GM12878 (cell line): ENCODE measurements at regions not wholly inside any gene's neighbourhood (a gene's known extent, or its start where the extent isn't known, plus 50 kb on each side); places are given as distances from the start of the nearest gene placed in this dataset.

Source experiments
- ATAC-seq: fragments of 200-7000 bp; cut with Tn5 transposase; 3 replicates; pipeline ENCODE4 v1.9.1; 2020; ENCODE audit warnings: mild to moderate bottlenecking, moderate library complexity
- BruUV-seq: library from RNA; stranded (reverse); fragments of 400-500 nt; replicated peaks from 2 replicates; lab custom pipeline; 2021; lab: Mats Ljungman, UMichigan
- CTCF ChIA-PET: fragments of 300-600 bp; sonication (Branson Sonifier 250); formaldehyde crosslinking; extraction: SDS; loops from one replicate; lab custom pipeline; 2021; ENCODE audit warnings: inconsistent platforms; lab: Yijun Ruan, JAX
- POLR2A ChIA-PET: fragments of 350-600 bp; formaldehyde crosslinking; extraction: SDS; loops from one replicate; lab custom pipeline; 2021; ENCODE audit warnings: inconsistent platforms; lab: Charles Lee
- RAD21 ChIA-PET: fragments of 300-600 bp; sonication (Branson Sonifier 250); formaldehyde crosslinking; loops from one replicate; lab custom pipeline; 2023; ENCODE audit warnings: antibody characterized with exemption; ENCODE audit not compliant: unreplicated experiment; lab: Charles Lee
- SMC1A ChIA-PET: fragments of 300-600 bp; sonication (Branson Sonifier 250); formaldehyde crosslinking; loops from one replicate; lab custom pipeline; 2023; ENCODE audit not compliant: unreplicated experiment, uncharacterized antibody; lab: Charles Lee
- DNase-seq: peaks from one replicate; pipeline ENCODE4 v3.0.0-alpha.2; 2011; ENCODE audit warnings: low read depth, low spot score
- FAIRE-seq: peaks from 3 replicates; lab custom pipeline; 2011; peaks lifted over from hg19 to GRCh38; lab: Jason Lieb, UNC
- H2AFZ ChIP-seq: 2 replicates; pipeline ENCODE4 v1.6.0; 2011; ENCODE audit warnings: low read depth, low read length, control low read depth; ENCODE audit not compliant: control insufficient read depth
- H3K27ac ChIP-seq: 2 replicates; pipeline ENCODE4 v1.5.1; 2011; ENCODE audit warnings: control low read depth; ENCODE audit not compliant: control insufficient read depth, insufficient read depth
- H3K27me3 ChIP-seq, 2 experiments: replicated peaks in 1 of 2; 2 replicates each; pipeline versions ENCODE4 v1.6.0 to v1.6.1; 2011; ENCODE audit warnings: low read length in 1 of 2; ENCODE audit not compliant: control insufficient read depth in 2 of 2, insufficient read depth in 2 of 2
- H3K36me3 ChIP-seq, 2 experiments: 2 replicates each; pipeline ENCODE4 v1.5.1; 2011; ENCODE audit warnings: low read length in 1 of 2; ENCODE audit not compliant: control insufficient read depth in 2 of 2, insufficient read depth in 2 of 2
- H3K4me1 ChIP-seq: 2 replicates; pipeline ENCODE4 v1.6.1; 2011; ENCODE audit warnings: mild to moderate bottlenecking, low read length, moderate library complexity, mixed read lengths; ENCODE audit not compliant: control insufficient read depth, insufficient read depth
- H3K4me2 ChIP-seq: 2 replicates; pipeline ENCODE4 v1.6.0; 2011; ENCODE audit warnings: control low read depth; ENCODE audit not compliant: control insufficient read depth, insufficient read depth
- H3K4me3 ChIP-seq: fragments of 200-600 bp; sonication (generic); 2 replicates; pipeline ENCODE4 v1.5.1; 2016
- H3K79me2 ChIP-seq: 2 replicates; pipeline ENCODE4 v1.6.0; 2011; ENCODE audit warnings: low read length; ENCODE audit not compliant: control insufficient read depth, insufficient read depth
- H3K9ac ChIP-seq: 2 replicates; pipeline ENCODE4 v1.8.0; 2011; ENCODE audit warnings: low read length, control low read depth, mixed read lengths; ENCODE audit not compliant: control insufficient read depth, insufficient read depth
- H3K9me3 ChIP-seq: replicated peaks from 3 replicates; pipeline ENCODE4 v1.5.1; 2011; ENCODE audit warnings: mild to moderate bottlenecking, low read length; ENCODE audit not compliant: control insufficient read depth, insufficient read depth
- H4K20me1 ChIP-seq: 2 replicates; pipeline ENCODE4 v1.6.0; 2011; ENCODE audit not compliant: control insufficient read depth, insufficient read depth
- KLF5 ChIP-seq: fragments of 450-650 bp; IDR thresholded peaks from 2 replicates; pipeline ENCODE4 v1.6.1; 2014; ENCODE audit warnings: mild to moderate bottlenecking; ENCODE audit not compliant: partially characterized antibody
- RBBP5 ChIP-seq: fragments of 200-600 bp; sonication (generic); conservative IDR thresholded peaks from 2 replicates; pipeline ENCODE4 v1.6.1; 2016
- SMAD5 ChIP-seq: IDR thresholded peaks from 2 replicates; pipeline ENCODE4 v1.6.1; 2016; ENCODE audit warnings: antibody characterized with exemption, low read depth
- YBX1 ChIP-seq: fragments of 450-650 bp; IDR thresholded peaks from 2 replicates; pipeline ENCODE4 v1.6.1; 2016; ENCODE audit warnings: antibody characterized with exemption
- ZBTB11 ChIP-seq: fragments of 450-650 bp; formaldehyde crosslinking; IDR thresholded peaks from 2 replicates; pipeline ENCODE4 v1.5.0; 2022; ENCODE audit warnings: mild to moderate bottlenecking, missing genetic modification characterization
- ZNF207 ChIP-seq: fragments of 450-650 bp; IDR thresholded peaks from 2 replicates; pipeline ENCODE4 v1.6.1; 2014; ENCODE audit warnings: antibody characterized with exemption, mild to moderate bottlenecking, borderline replicate concordance
- ZNF622 ChIP-seq: fragments of 450-650 bp; IDR thresholded peaks from 2 replicates; pipeline ENCODE4 v1.6.1; 2017; ENCODE audit warnings: mild to moderate bottlenecking, inconsistent platforms
- WGBS: methylation state at CpG from one replicate; pipeline ENCODE4 v1.1.6; 2016; ENCODE audit warnings: low lambda C conversion rate; ENCODE audit not compliant: insufficient replicate concordance, insufficient coverage; ENCODE audit errors: missing lambda C conversion rate; 5-methylcytosine and 5-hydroxymethylcytosine counted together
- in situ Hi-C: fragments of 300-500 bp; cut with MboI; formaldehyde crosslinking; loops from 9 replicates; pipeline ENCODE4 v1.14.3; 2018; ENCODE audit warnings: mixed read lengths
- intact Hi-C: fragments of 100-400 bp; cut with micrococcal nuclease; formaldehyde crosslinking; loops from one replicate; pipeline ENCODE4 v1.14.2; 2022; ENCODE audit not compliant: unreplicated experiment
- TF ChIP-seq, protein P1 (sequence below): fragments of 450-650 bp; IDR thresholded peaks from 2 replicates; pipeline ENCODE4 v1.6.1; 2017; ENCODE audit warnings: mild to moderate bottlenecking, moderate library complexity

GRCh38 chr2:62296832-62297623 lies 101.1 kb downstream of the B3GNT2 start:
- DNase-seq (no peak), FAIRE-seq (no peak), ATAC-seq (no peak)
- H3K27ac ChIP-seq = no peak overlapping the region
- no peaks in the 10 kb centered on the region for H3K36me3 ChIP-seq
- no peak overlapping the region for H3K4me2 ChIP-seq
- BruUV-seq = no TSS peak
- no peak overlapping the region for H3K4me3 ChIP-seq
- H3K4me1 ChIP-seq = peaks cover 22% of the 10 kb centered on the region
- no peak overlapping the region for H3K9ac ChIP-seq
- RAD21 ChIA-PET = no interaction called here
- WGBS = 69% methylated on average over 8 of the region's 8 CpGs
- intact Hi-C loops (no loop called here), in situ Hi-C loops (no loop called here)
- peaks cover 2% of the 10 kb centered on the region; the same call in 1 of the 2 replicates for H3K79me2 ChIP-seq
- no peaks in the 10 kb centered on the region for H3K27me3 ChIP-seq
- no peaks in the 10 kb centered on the region for H4K20me1 ChIP-seq
- CTCF ChIA-PET = interaction anchor here (0.9 to 2.0 kb wide), 5 partner anchors 13 to 304 kb away, joined by 3 to 7 read pairs (median 4); no protein-coding TSS in a partner anchor
- H2AFZ ChIP-seq = no peak overlapping the region
- H3K9me3 ChIP-seq = no peaks in the 10 kb centered on the region
- SMC1A ChIA-PET = interaction anchor here (0.6 to 1.7 kb wide), 4 partner anchors 9 to 304 kb away, joined by 3 to 4 read pairs (median 4); no protein-coding TSS in a partner anchor
- POLR2A ChIA-PET = no interaction called here
- TF ChIP-seq, protein P1, sequence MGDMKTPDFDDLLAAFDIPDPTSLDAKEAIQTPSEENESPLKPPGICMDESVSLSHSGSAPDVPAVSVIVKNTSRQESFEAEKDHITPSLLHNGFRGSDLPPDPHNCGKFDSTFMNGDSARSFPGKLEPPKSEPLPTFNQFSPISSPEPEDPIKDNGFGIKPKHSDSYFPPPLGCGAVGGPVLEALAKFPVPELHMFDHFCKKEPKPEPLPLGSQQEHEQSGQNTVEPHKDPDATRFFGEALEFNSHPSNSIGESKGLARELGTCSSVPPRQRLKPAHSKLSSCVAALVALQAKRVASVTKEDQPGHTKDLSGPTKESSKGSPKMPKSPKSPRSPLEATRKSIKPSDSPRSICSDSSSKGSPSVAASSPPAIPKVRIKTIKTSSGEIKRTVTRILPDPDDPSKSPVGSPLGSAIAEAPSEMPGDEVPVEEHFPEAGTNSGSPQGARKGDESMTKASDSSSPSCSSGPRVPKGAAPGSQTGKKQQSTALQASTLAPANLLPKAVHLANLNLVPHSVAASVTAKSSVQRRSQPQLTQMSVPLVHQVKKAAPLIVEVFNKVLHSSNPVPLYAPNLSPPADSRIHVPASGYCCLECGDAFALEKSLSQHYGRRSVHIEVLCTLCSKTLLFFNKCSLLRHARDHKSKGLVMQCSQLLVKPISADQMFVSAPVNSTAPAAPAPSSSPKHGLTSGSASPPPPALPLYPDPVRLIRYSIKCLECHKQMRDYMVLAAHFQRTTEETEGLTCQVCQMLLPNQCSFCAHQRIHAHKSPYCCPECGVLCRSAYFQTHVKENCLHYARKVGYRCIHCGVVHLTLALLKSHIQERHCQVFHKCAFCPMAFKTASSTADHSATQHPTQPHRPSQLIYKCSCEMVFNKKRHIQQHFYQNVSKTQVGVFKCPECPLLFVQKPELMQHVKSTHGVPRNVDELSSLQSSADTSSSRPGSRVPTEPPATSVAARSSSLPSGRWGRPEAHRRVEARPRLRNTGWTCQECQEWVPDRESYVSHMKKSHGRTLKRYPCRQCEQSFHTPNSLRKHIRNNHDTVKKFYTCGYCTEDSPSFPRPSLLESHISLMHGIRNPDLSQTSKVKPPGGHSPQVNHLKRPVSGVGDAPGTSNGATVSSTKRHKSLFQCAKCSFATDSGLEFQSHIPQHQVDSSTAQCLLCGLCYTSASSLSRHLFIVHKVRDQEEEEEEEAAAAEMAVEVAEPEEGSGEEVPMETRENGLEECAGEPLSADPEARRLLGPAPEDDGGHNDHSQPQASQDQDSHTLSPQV = no peak
- TF ChIP-seq YBX1 (no peak), SMAD5 (no peak), ZNF622 (no peak), RBBP5 (no peak), KLF5 (no peak), ZNF207 (no peak), ZBTB11 (no peak)
